Chondrocyte (in vitro differentiated cells): ENCODE measurements at regions not wholly inside any gene's neighbourhood (a gene's known extent, or its start where the extent isn't known, plus 50 kb on each side); places are given as distances from the start of the nearest gene placed in this dataset.

Source experiments
- DNase-seq: peaks from one replicate; pipeline ENCODE4 v3.0.0; 2021; ENCODE audit warnings: mixed read lengths, low spot score
- H3K27ac Mint-ChIP-seq: one replicate; pipeline ENCODE4 v1.8.0; 2021; ENCODE audit warnings: mild to moderate bottlenecking, moderate library complexity, mixed read lengths; ENCODE audit not compliant: unreplicated experiment
- H3K27me3 Mint-ChIP-seq: 2 replicates; pipeline ENCODE4 v1.8.0; 2021; ENCODE audit warnings: low read depth, mixed read lengths
- H3K36me3 Mint-ChIP-seq: 2 replicates; pipeline ENCODE4 v1.8.0; 2021; ENCODE audit warnings: low read depth, mixed read lengths
- H3K4me1 Mint-ChIP-seq: 2 replicates; pipeline ENCODE4 v1.8.0; 2021; ENCODE audit warnings: low read depth, mild to moderate bottlenecking, mixed read lengths
- H3K4me3 Mint-ChIP-seq: one replicate; pipeline ENCODE4 v1.8.0; 2021; ENCODE audit warnings: mild to moderate bottlenecking, moderate library complexity, mixed read lengths; ENCODE audit not compliant: unreplicated experiment
- H3K9me3 Mint-ChIP-seq: 2 replicates; pipeline ENCODE4 v1.8.0; 2021; ENCODE audit warnings: low read depth, mixed read lengths
- TF ChIP-seq, protein P1 (sequence below): fragments of 200-600 bp; sonication (generic); IDR thresholded peaks from 2 replicates; pipeline ENCODE4 v1.5.0; 2021; ENCODE audit warnings: antibody characterized with exemption, mild to moderate bottlenecking, moderate library complexity

DNA sequence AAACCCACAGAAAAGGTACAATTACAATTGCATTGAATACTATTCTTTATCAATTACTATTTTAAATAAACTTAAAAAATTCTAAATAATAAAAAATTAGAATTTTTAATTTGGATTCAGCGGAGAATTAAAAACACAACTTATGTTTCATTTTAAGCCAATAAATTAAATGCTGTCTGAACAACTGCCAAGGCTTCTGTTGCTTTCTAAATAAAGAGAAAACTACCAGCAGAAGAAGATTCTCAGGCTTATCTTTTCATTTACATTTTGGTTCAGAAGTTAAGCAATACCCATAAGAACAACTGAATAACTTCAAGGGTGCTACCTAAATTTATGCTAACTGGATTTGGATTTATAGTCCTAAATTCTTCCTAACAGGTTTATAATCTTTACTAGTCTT lies 150.0 kb upstream of the FTMT start:
- H3K27ac Mint-ChIP-seq = no peak overlapping the region
- TF ChIP-seq, protein P1, sequence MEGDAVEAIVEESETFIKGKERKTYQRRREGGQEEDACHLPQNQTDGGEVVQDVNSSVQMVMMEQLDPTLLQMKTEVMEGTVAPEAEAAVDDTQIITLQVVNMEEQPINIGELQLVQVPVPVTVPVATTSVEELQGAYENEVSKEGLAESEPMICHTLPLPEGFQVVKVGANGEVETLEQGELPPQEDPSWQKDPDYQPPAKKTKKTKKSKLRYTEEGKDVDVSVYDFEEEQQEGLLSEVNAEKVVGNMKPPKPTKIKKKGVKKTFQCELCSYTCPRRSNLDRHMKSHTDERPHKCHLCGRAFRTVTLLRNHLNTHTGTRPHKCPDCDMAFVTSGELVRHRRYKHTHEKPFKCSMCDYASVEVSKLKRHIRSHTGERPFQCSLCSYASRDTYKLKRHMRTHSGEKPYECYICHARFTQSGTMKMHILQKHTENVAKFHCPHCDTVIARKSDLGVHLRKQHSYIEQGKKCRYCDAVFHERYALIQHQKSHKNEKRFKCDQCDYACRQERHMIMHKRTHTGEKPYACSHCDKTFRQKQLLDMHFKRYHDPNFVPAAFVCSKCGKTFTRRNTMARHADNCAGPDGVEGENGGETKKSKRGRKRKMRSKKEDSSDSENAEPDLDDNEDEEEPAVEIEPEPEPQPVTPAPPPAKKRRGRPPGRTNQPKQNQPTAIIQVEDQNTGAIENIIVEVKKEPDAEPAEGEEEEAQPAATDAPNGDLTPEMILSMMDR = no peak
- peaks cover 11% of the 10 kb centered on the region for H3K27me3 Mint-ChIP-seq
- H3K36me3 Mint-ChIP-seq = no peaks in the 10 kb centered on the region
- H3K4me1 Mint-ChIP-seq = no peaks in the 10 kb centered on the region
- no peak for DNase-seq
- H3K9me3 Mint-ChIP-seq = no peaks in the 10 kb centered on the region
- no peak overlapping the region for H3K4me3 Mint-ChIP-seq

DNA sequence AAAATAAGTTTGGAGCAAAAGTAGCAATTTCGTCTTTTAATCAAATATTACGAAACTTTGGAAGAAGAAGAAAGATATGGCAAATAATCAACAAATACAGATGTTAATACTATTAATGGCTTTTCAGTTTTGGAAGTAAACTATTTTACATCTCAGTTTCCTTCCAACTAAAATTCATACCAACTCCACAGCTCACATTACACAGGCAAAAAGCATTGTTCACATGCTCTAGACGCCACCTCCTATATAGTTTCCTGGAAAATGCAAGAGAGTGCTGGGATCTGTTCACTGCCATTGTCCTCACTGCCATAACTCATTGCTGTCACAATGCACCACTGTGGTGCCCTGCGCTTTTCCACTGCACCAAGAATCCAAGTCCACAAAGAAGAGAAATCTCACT lies 149.0 kb upstream of the FTMT start:
- Mint-ChIP-seq H3K4me3 (no peak overlapping the region), H3K9me3 (no peaks in the 10 kb centered on the region), H3K4me1 (no peaks in the 10 kb centered on the region), H3K27ac (no peak overlapping the region), H3K27me3 (peaks cover 11% of the 10 kb centered on the region), H3K36me3 (no peaks in the 10 kb centered on the region)
- DNase-seq = no peak
- TF ChIP-seq, protein P1 = no peak

DNA sequence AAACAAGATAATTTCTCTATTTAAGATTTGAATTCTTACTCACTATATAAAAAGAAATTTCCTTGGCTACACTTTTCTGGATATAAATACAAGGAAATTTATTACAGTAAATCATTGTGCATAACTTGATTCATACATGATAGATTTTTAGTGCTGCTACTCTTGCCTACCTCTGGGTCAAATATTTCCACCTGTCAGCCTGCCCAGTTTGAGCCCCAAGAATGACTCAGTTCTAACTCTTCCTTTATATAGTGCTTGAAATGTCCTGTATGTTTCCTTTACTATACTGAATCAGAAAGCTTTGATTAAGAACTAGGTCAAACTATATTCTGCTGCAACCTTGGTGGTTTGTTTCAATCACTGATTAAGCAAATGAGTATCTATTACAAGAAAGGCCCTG lies 147.4 kb upstream of the FTMT start:
- Mint-ChIP-seq H3K27me3 (peaks cover 11% of the 10 kb centered on the region), H3K4me1 (no peaks in the 10 kb centered on the region), H3K9me3 (no peaks in the 10 kb centered on the region), H3K27ac (no peak overlapping the region), H3K4me3 (no peak overlapping the region), H3K36me3 (no peaks in the 10 kb centered on the region)
- no peak for DNase-seq
- TF ChIP-seq, protein P1 = no peak

DNA sequence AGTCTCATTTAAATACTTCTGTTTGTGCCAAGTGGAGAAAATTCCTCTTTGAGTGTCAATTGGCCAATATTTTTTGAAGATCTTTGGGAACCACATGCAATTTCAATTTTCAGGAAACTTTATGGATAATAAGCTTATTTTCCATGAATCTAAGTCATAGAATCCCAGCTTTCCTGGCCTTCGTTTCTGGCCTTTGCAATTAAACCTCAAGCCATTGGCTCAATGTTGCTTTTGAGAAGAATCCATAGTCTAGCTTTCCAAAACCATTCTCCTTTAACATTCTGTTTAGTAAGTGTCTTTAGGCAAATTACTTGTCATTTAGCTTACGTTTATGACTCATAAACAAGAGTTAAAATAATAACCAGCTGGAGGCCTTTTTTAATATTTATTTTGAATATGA lies 145.0 kb upstream of the FTMT start:
- no peak for DNase-seq
- TF ChIP-seq, protein P1 = no peak
- Mint-ChIP-seq H3K36me3 (no peaks in the 10 kb centered on the region), H3K4me1 (no peaks in the 10 kb centered on the region), H3K27ac (no peak overlapping the region), H3K4me3 (no peak overlapping the region), H3K9me3 (no peaks in the 10 kb centered on the region), H3K27me3 (peaks cover 10% of the 10 kb centered on the region)

DNA sequence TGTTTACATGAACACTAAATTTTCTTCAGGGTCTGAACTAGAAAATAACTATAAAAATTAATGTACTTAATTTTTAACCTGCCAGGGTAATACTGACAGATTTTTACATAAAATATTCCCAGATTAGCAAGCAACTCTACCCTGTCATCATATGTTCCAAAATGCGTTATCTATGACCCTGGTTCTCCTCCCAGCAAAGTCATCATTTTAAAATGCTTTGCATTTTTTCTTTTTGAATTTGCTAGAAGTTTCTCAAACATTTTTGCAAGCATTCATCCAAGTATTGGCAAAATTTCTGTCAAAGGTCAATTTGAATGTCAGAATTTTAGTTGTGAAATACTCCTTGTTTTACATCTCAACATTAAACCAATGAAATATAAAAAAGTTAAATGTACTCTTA lies 144.5 kb upstream of the FTMT start:
- Mint-ChIP-seq H3K27me3 (peaks cover 10% of the 10 kb centered on the region), H3K9me3 (no peaks in the 10 kb centered on the region), H3K36me3 (no peaks in the 10 kb centered on the region), H3K4me1 (no peaks in the 10 kb centered on the region), H3K27ac (no peak overlapping the region), H3K4me3 (no peak overlapping the region)
- no peak for DNase-seq
- TF ChIP-seq, protein P1 = no peak
